Thymus (tissue), 11 donors: ENCODE measurements at regions not wholly inside any gene's neighbourhood (a gene's known extent, or its start where the extent isn't known, plus 50 kb on each side); places are given as distances from the start of the nearest gene placed in this dataset.

Experiments
- DNase-seq, 9 donors: peaks; one replicate each; pipeline ENCODE4 v3.0.0-alpha.2; 2013; ENCODE audit warnings: low spot score in 9 of 9, low read depth in 6 of 9, missing footprints in 1 of 9
- H3K27ac ChIP-seq, 2 donors: one replicate each; pipeline ENCODE4 v1.5.1; 2013; ENCODE audit warnings: control low read depth in 1 of 2, low read depth in 1 of 2, low read length in 1 of 2, mild to moderate bottlenecking in 1 of 2, moderate library complexity in 1 of 2
- H3K27me3 ChIP-seq, 2 donors: one replicate each; pipeline ENCODE4 v1.5.1; 2013; ENCODE audit warnings: low read length in 1 of 2; ENCODE audit not compliant: control insufficient read depth in 2 of 2, insufficient read depth in 1 of 2
- H3K36me3 ChIP-seq, 2 donors: one replicate each; pipeline ENCODE4 v1.5.1; 2013; ENCODE audit warnings: low read length in 1 of 2, mild to moderate bottlenecking in 1 of 2, moderate library complexity in 1 of 2; ENCODE audit not compliant: control insufficient read depth in 2 of 2, insufficient read depth in 2 of 2
- H3K4me1 ChIP-seq, 2 donors: one replicate each; pipeline ENCODE4 v1.5.1; 2013; ENCODE audit warnings: low read length in 2 of 2; ENCODE audit not compliant: control insufficient read depth in 2 of 2, insufficient read depth in 2 of 2
- H3K4me3 ChIP-seq, 2 donors: one replicate each; pipeline ENCODE4 v1.5.1; 2013; ENCODE audit warnings: low read length in 2 of 2, control low read depth in 1 of 2, mild to moderate bottlenecking in 1 of 2
- H3K9me3 ChIP-seq, 2 donors: one replicate each; pipeline ENCODE4 v1.5.1; 2013; ENCODE audit warnings: low read length in 1 of 2, mild to moderate bottlenecking in 1 of 2; ENCODE audit not compliant: control insufficient read depth in 2 of 2, insufficient read depth in 1 of 2
- WGBS: extraction: QIAGEN DNeasy Blood & Tissue Kit; methylation state at CpG from one replicate; pipeline ENCODE4 v1.1.7; 2013; 5-methylcytosine and 5-hydroxymethylcytosine counted together
- donor health status: healthy.

DNA sequence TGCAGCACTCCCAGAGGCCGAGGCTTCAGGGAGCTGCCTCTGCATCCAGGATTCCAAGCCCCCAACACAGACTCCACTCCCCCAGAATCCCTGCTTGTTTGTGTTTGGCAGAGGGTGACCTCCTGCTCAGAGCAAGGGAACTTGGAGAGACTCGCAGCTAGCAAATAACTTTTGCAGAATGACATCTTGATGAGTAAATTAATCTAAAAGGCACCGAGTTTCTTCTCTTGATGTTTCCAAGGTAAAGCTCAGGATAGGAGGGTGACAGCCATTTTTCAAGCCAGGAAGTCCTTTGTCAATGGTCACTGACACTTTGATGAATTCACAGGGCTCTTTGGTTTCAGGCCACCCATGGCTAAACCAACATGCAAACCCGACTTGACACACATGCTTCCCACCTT is 523.0 kb downstream of the NTRK3 start:
- H3K9me3 ChIP-seq: peaks cover 3% of the 10 kb centered on the region in 2 donors
- no peaks in the 10 kb centered on the region for H3K4me1 ChIP-seq
- H3K27me3 ChIP-seq: no peaks in the 10 kb centered on the region
- 87% methylated on average over 4 of the region's 4 CpGs for WGBS
- DNase-seq: no peak
- no peak overlapping the region for H3K4me3 ChIP-seq
- no peaks in the 10 kb centered on the region for H3K36me3 ChIP-seq
- H3K27ac ChIP-seq: no peak overlapping the region

DNA sequence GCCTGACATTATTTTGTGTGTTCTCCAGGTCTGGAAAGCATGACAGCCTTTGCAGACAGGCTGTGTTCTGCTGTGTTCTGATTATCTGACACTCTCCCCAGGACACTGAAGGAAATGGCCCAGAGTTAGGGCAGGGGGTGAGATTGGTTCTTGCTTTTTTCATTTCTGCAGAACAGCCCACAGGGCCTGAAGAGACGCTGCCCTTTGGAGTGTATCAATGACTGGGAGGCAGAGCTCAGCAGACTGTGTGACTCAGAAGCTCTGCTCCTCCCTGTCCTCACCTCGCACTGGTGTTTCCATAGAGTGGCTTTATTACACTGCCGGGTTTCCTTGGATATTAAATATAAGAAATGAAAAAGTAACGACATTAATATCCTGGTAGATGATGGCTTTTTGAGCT is 523.6 kb downstream of the NTRK3 start:
- H3K27ac ChIP-seq: no peak overlapping the region
- H3K4me1 ChIP-seq: no peaks in the 10 kb centered on the region
- 90% methylated on average over 4 of the region's 4 CpGs for WGBS
- no peaks in the 10 kb centered on the region for H3K36me3 ChIP-seq
- H3K4me3 ChIP-seq: no peak overlapping the region
- H3K27me3 ChIP-seq: no peaks in the 10 kb centered on the region
- peaks cover 3% of the 10 kb centered on the region in 2 donors for H3K9me3 ChIP-seq
- DNase-seq: no peak

DNA sequence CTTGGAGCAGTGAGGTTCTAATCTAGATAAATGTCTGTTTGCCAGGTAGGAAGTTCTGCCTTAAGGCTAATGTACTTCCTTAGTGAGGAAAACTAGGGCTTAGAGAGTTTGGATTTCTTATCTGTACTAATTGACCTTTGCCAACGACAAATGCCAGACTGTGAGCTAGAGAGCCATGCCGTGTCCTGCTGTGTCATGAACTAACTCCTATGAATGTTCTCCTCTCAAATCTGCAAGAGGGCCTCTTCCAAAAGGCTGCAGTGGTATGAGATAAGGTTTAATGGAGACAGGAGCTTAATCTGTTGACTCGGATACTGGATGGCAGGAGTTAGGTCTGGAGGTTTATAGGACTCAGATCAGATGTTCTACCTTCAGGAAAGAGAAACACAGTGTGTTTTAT is 524.9 kb downstream of the NTRK3 start:
- Histone ChIP-seq H3K9me3 (peaks cover 3% of the 10 kb centered on the region in 2 donors), H3K27ac (no peak overlapping the region), H3K4me3 (no peak overlapping the region), H3K4me1 (no peaks in the 10 kb centered on the region), H3K27me3 (no peaks in the 10 kb centered on the region), H3K36me3 (no peaks in the 10 kb centered on the region)
- DNase-seq: no peak
- WGBS: 96% methylated on average over 3 of the region's 3 CpGs

DNA sequence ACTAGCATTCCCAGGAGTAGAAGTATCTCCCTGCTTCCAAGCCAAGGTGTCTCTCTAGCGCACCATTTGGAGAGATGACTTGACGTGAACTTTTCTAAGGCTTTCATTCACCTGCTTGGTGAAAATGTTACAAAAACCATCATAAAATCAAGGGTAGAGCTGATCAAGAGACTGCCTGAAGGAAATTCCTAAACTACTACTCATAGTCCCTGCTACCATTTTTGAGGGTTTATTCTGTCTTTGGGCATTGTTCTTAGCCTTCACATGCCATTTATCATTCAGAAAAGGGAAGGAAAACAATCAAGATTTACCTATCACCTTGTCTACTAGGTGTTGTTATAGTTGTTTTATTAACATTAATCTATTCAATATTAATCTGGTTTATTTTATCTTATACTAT is 525.8 kb downstream of the NTRK3 start:
- DNase-seq: no peak
- H3K36me3 ChIP-seq: no peaks in the 10 kb centered on the region
- no peak overlapping the region for H3K4me3 ChIP-seq
- peaks cover 3% of the 10 kb centered on the region in 2 donors for H3K9me3 ChIP-seq
- H3K27ac ChIP-seq: no peak overlapping the region
- 98% methylated on average over 2 of the region's 2 CpGs for WGBS
- no peaks in the 10 kb centered on the region for H3K27me3 ChIP-seq
- H3K4me1 ChIP-seq: no peaks in the 10 kb centered on the region

GRCh38 chr15:87728998-87729397 is 527.5 kb downstream of the NTRK3 start:
- 87% methylated on average over 2 of the region's 2 CpGs for WGBS
- H3K36me3 ChIP-seq: no peaks in the 10 kb centered on the region
- peaks cover 0 to 1% of the 10 kb centered on the region in 2 donors for H3K9me3 ChIP-seq

DNA sequence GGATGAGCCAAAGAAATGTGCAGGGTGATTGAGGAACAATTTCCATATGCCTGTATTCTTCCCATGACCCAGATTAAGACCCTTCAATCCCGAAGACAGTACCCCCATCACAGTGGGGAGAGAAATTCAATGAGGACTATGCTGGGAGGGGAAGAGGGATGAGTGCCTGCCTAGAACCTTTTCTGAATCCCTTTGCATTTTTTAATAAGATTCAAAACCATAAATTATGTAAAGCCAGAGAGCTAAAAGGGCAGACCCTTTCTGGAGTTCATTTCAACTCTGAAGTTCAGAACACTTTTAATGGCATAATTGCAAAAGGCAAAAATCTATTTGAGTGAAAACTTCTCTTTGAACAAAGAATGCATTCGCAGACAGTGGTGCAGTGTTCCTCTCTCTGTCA is 529.5 kb downstream of the NTRK3 start:
- Histone ChIP-seq H3K4me1 (no peaks in the 10 kb centered on the region), H3K27ac (no peak overlapping the region), H3K27me3 (no peaks in the 10 kb centered on the region), H3K9me3 (no peaks in the 10 kb centered on the region), H3K4me3 (no peak overlapping the region), H3K36me3 (no peaks in the 10 kb centered on the region)
- 95% methylated on average over 2 of the region's 2 CpGs for WGBS
- no peak for DNase-seq

More at GRCh38 chr15:87728998-87729397, 527.5 kb downstream of the NTRK3 start:
- no peak for DNase-seq
- Histone ChIP-seq H3K4me1 (no peaks in the 10 kb centered on the region), H3K27me3 (no peaks in the 10 kb centered on the region), H3K27ac (no peak overlapping the region), H3K4me3 (no peak overlapping the region)

DNA sequence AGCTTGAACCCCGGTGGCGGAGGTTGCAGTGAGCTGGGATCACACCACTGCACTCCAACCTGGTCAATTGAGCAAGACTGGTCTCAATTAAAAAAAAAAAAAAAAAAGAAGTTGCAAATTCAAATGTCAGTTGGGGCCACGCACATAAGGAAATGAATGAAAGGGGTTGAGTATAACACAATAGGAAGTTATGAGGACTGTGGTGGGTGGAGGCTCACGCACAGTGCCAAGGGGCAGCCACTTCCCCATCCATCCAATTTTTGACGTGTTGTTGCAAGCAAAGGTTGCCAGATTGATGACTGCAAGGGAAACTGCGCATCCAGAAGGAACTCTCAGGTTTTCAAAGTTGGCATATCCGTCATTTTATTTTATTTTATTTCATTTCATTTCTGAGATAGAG is 532.2 kb downstream of the NTRK3 start:
- WGBS: 57% methylated on average over 7 of the region's 7 CpGs
- H3K9me3 ChIP-seq: no peaks in the 10 kb centered on the region
- H3K36me3 ChIP-seq: no peaks in the 10 kb centered on the region
- H3K27me3 ChIP-seq: no peaks in the 10 kb centered on the region
- no peaks in the 10 kb centered on the region for H3K4me1 ChIP-seq
- DNase-seq: no peak
- H3K27ac ChIP-seq: no peak overlapping the region
- H3K4me3 ChIP-seq: no peak overlapping the region

- H3K27ac ChIP-seq: no peak overlapping the region
- no peaks in the 10 kb centered on the region for H3K9me3 ChIP-seq
- no peak for DNase-seq
- no peak overlapping the region for H3K4me3 ChIP-seq
- no peaks in the 10 kb centered on the region for H3K4me1 ChIP-seq
- H3K36me3 ChIP-seq: no peaks in the 10 kb centered on the region
- H3K27me3 ChIP-seq: no peaks in the 10 kb centered on the region
- 95% methylated on average over 1 of the region's 1 CpG for WGBS
Observed at GRCh38 chr15:87722941-87723691, 533.4 kb downstream of the NTRK3 start.

- Histone ChIP-seq H3K4me1 (no peaks in the 10 kb centered on the region), H3K9me3 (no peaks in the 10 kb centered on the region), H3K27ac (no peak overlapping the region), H3K4me3 (no peak overlapping the region), H3K27me3 (no peaks in the 10 kb centered on the region), H3K36me3 (no peaks in the 10 kb centered on the region)
- 93% methylated on average over 3 of the region's 3 CpGs for WGBS
- no peak for DNase-seq
Observed at GRCh38 chr15:87720235-87720634, 536.3 kb downstream of the NTRK3 start.
